ENCODE measurements at regions not wholly inside any gene's neighbourhood (a gene's known extent, or its start where the extent isn't known, plus 50 kb on each side); places are given as distances from the start of the nearest gene placed in this dataset.

GRCh38 chr13:109955598-109955997 is 169.2 kb upstream of the IRS2 start:
- no TSS peak for BruUV-seq (replicated peaks)
- TF ChIP-seq EZH2phosphoT487 (IDR thresholded peaks at IDR 0.05; ENCODE audit: borderline replicate concordance, low read depth, low read length), result no peak
- no peak for TF ChIP-seq CTCF (conservative IDR thresholded peaks at IDR 0.05; ENCODE audit: low read length)
- Histone ChIP-seq H3K27ac (ENCODE audit: low read depth, low read length, poor library complexity, severe bottlenecking) (no peak overlapping the region), H2AFZ (ENCODE audit: low read length) (no peak overlapping the region), H3K4me1 (ENCODE audit: insufficient read depth, low read length, poor library complexity, severe bottlenecking) (no peaks in the 10 kb centered on the region), H3K36me3 (ENCODE audit: insufficient read depth, low read length) (no peaks in the 10 kb centered on the region), H3K79me2 (ENCODE audit: insufficient read depth, low read depth, low read length) (no peaks in the 10 kb centered on the region), H3K9me2 (ENCODE audit: insufficient read depth, low read length) (no peaks in the 10 kb centered on the region), H3K9me3 (ENCODE audit: low read length) (no peaks in the 10 kb centered on the region), H3K4me3 (ENCODE audit: low read depth, low read length, poor library complexity, severe bottlenecking) (no peak overlapping the region), H4K20me1 (ENCODE audit: insufficient read depth, low read length) (no peaks in the 10 kb centered on the region), H3K4me2 (ENCODE audit: low read length) (no peak overlapping the region)
- DNase-seq (ENCODE audit: low spot score), result no peak
- intact Hi-C loops (cut with micrococcal nuclease; ENCODE audit: unreplicated experiment), result no loop called here
- ChIA-PET POLR2A (no interaction called here), CTCF (ENCODE audit: unreplicated experiment) (no interaction called here)

- H3K79me2 ChIP-seq (ENCODE audit: insufficient read depth, low read depth, low read length), result no peaks in the 10 kb centered on the region
- no peaks in the 10 kb centered on the region for H4K20me1 ChIP-seq (ENCODE audit: insufficient read depth, low read length)
- H3K36me3 ChIP-seq (ENCODE audit: insufficient read depth, low read length), result no peaks in the 10 kb centered on the region
- intact Hi-C loops (cut with micrococcal nuclease; ENCODE audit: unreplicated experiment), result no loop called here
- H3K4me3 ChIP-seq (ENCODE audit: low read depth, low read length, poor library complexity, severe bottlenecking), result no peak overlapping the region
- no peak for TF ChIP-seq CTCF (conservative IDR thresholded peaks at IDR 0.05; ENCODE audit: low read length)
- no peak for TF ChIP-seq EZH2phosphoT487 (IDR thresholded peaks at IDR 0.05; ENCODE audit: borderline replicate concordance, low read depth, low read length)
- no peaks in the 10 kb centered on the region for H3K9me3 ChIP-seq (ENCODE audit: low read length)
- no peak overlapping the region for H3K27ac ChIP-seq (ENCODE audit: low read depth, low read length, poor library complexity, severe bottlenecking)
- POLR2A ChIA-PET, result no interaction called here
- no TSS peak for BruUV-seq (replicated peaks)
- H3K4me1 ChIP-seq (ENCODE audit: insufficient read depth, low read length, poor library complexity, severe bottlenecking), result no peaks in the 10 kb centered on the region
- no peak overlapping the region for H3K4me2 ChIP-seq (ENCODE audit: low read length)
- DNase-seq (ENCODE audit: low spot score), result no peak
- CTCF ChIA-PET (ENCODE audit: unreplicated experiment), result no interaction called here
- no peaks in the 10 kb centered on the region for H3K9me2 ChIP-seq (ENCODE audit: insufficient read depth, low read length)
- H2AFZ ChIP-seq (ENCODE audit: low read length), result no peak overlapping the region
Observed at GRCh38 chr13:109954441-109954840, 168.1 kb upstream of the IRS2 start.

GRCh38 chr13:109951491-109951890 is 165.1 kb upstream of the IRS2 start:
- intact Hi-C loops (cut with micrococcal nuclease; ENCODE audit: unreplicated experiment), result no loop called here
- Histone ChIP-seq H3K9me2 (ENCODE audit: insufficient read depth, low read length) (no peaks in the 10 kb centered on the region), H4K20me1 (ENCODE audit: insufficient read depth, low read length) (no peaks in the 10 kb centered on the region), H3K4me1 (ENCODE audit: insufficient read depth, low read length, poor library complexity, severe bottlenecking) (no peaks in the 10 kb centered on the region), H3K4me3 (ENCODE audit: low read depth, low read length, poor library complexity, severe bottlenecking) (no peak overlapping the region), H3K27ac (ENCODE audit: low read depth, low read length, poor library complexity, severe bottlenecking) (no peak overlapping the region), H3K9me3 (ENCODE audit: low read length) (no peaks in the 10 kb centered on the region), H3K4me2 (ENCODE audit: low read length) (no peak overlapping the region), H2AFZ (ENCODE audit: low read length) (no peak overlapping the region), H3K36me3 (ENCODE audit: insufficient read depth, low read length) (no peaks in the 10 kb centered on the region), H3K79me2 (ENCODE audit: insufficient read depth, low read depth, low read length) (no peaks in the 10 kb centered on the region)
- ChIA-PET CTCF (ENCODE audit: unreplicated experiment) (no interaction called here), POLR2A (interaction anchor here (0.7 kb wide), 1 partner anchor 116 kb away, joined by 5 read pairs; no protein-coding TSS in a partner anchor)
- BruUV-seq (replicated peaks), result no TSS peak
- no peak for DNase-seq (ENCODE audit: low spot score)
- TF ChIP-seq CTCF (conservative IDR thresholded peaks at IDR 0.05; ENCODE audit: low read length), result no peak
- TF ChIP-seq EZH2phosphoT487 (IDR thresholded peaks at IDR 0.05; ENCODE audit: borderline replicate concordance, low read depth, low read length), result no peak
